Breast epithelium (tissue), 3 donors: ENCODE measurements at regions not wholly inside any gene's neighbourhood (a gene's known extent, or its start where the extent isn't known, plus 50 kb on each side); places are given as distances from the start of the nearest gene placed in this dataset.

Experiments
- CTCF ChIP-seq, 3 donors: fragments of 450-650 bp; IDR thresholded peaks; one replicate each; pipeline ENCODE4 v1.5.1; 2016 to 2017; ENCODE audit warnings: antibody characterized with exemption in 3 of 3, mild to moderate bottlenecking in 3 of 3, moderate library complexity in 3 of 3
- POLR2A ChIP-seq: fragments of 450-650 bp; IDR thresholded peaks from one replicate; pipeline ENCODE4 v1.6.1; 2016; ENCODE audit warnings: antibody characterized with exemption, mild to moderate bottlenecking, moderate library complexity
- POLR2AphosphoS5 ChIP-seq, 3 donors: sonication (generic); formaldehyde crosslinking; IDR thresholded peaks; one replicate each; pipeline ENCODE4 v1.6.1; 2017; ENCODE audit warnings: antibody characterized with exemption in 3 of 3

GRCh38 chr11:115642660-115643059 lies 138.4 kb upstream of the CADM1 start:
- TF ChIP-seq POLR2A (no peak), CTCF (IDR thresholded peaks at IDR 0.05) (no peak), POLR2AphosphoS5 (IDR thresholded peaks at IDR 0.05) (no peak)
